WI38 (cell line): ENCODE measurements at regions not wholly inside any gene's neighbourhood (a gene's known extent, or its start where the extent isn't known, plus 50 kb on each side); places are given as distances from the start of the nearest gene placed in this dataset.

Experiments
- H3K4me3 ChIP-seq: 2 replicates; pipeline ENCODE4 v1.5.1; 2011; ENCODE audit warnings: low read depth, mild to moderate bottlenecking, control low read depth, low read length
- CTCF ChIP-seq: IDR thresholded peaks from 2 replicates; pipeline ENCODE4 v1.5.1; 2012; ENCODE audit warnings: low read depth, mild to moderate bottlenecking, control low read depth, low read length

- no peak overlapping the region for H3K4me3 ChIP-seq
- no peak for TF ChIP-seq CTCF
Measured at GRCh38 chrX:97666890-97667289, 783.2 kb downstream of the RPA4 start.

GRCh38 chrX:97668126-97668525 is 784.4 kb downstream of the RPA4 start:
- H3K4me3 ChIP-seq = no peak overlapping the region
- no peak for TF ChIP-seq CTCF

GRCh38 chrX:97672138-97672537 is 788.4 kb downstream of the RPA4 start:
- no peak for TF ChIP-seq CTCF
- no peak overlapping the region for H3K4me3 ChIP-seq

GRCh38 chrX:97672608-97673007 is 788.9 kb downstream of the RPA4 start:
- no peak overlapping the region for H3K4me3 ChIP-seq
- TF ChIP-seq CTCF = no peak

- TF ChIP-seq CTCF = no peak
- no peak overlapping the region for H3K4me3 ChIP-seq
Measured at GRCh38 chrX:97673135-97673534, 789.4 kb downstream of the RPA4 start.

GRCh38 chrX:97682991-97683840 is 799.5 kb downstream of the RPA4 start:
- no peak overlapping the region for H3K4me3 ChIP-seq
- no peak for TF ChIP-seq CTCF

GRCh38 chrX:97685753-97686152 is 802.0 kb downstream of the RPA4 start:
- peak; percentile 56 for TF ChIP-seq CTCF
- H3K4me3 ChIP-seq = no peak overlapping the region
